ENCODE measurements at regions not wholly inside any gene's neighbourhood (a gene's known extent, or its start where the extent isn't known, plus 50 kb on each side); places are given as distances from the start of the nearest gene placed in this dataset.

- Histone ChIP-seq H2AFZ (ENCODE audit: low read length) (no peak overlapping the region), H3K36me3 (ENCODE audit: insufficient read depth, low read length) (peaks cover 4% of the 10 kb centered on the region; the same call in 1 of the 2 replicates), H4K20me1 (ENCODE audit: insufficient read depth, low read length) (no peaks in the 10 kb centered on the region), H3K9me3 (ENCODE audit: low read length) (no peaks in the 10 kb centered on the region), H3K9me2 (ENCODE audit: insufficient read depth, low read length) (no peaks in the 10 kb centered on the region), H3K79me2 (ENCODE audit: insufficient read depth, low read depth, low read length) (no peaks in the 10 kb centered on the region), H3K4me1 (ENCODE audit: insufficient read depth, low read length, poor library complexity, severe bottlenecking) (peaks cover 9% of the 10 kb centered on the region), H3K27ac (ENCODE audit: low read depth, low read length, poor library complexity, severe bottlenecking) (no peak overlapping the region), H3K4me3 (ENCODE audit: low read depth, low read length, poor library complexity, severe bottlenecking) (no peak overlapping the region), H3K4me2 (ENCODE audit: low read length) (no peak overlapping the region)
- CTCF ChIA-PET (ENCODE audit: unreplicated experiment), result no interaction called here
- intact Hi-C loops (cut with micrococcal nuclease; ENCODE audit: unreplicated experiment), result no loop called here
- DNase-seq (ENCODE audit: low spot score), result no peak
- TF ChIP-seq EZH2phosphoT487 (IDR thresholded peaks at IDR 0.05; ENCODE audit: borderline replicate concordance, low read depth, low read length) (no peak), CTCF (conservative IDR thresholded peaks at IDR 0.05; ENCODE audit: low read length) (no peak)
- BruUV-seq (replicated peaks), result no TSS peak
- POLR2A ChIA-PET, result no interaction called here
Observed at GRCh38 chr2:3112131-3112530, 265.5 kb downstream of the EIPR1 start.

DNA sequence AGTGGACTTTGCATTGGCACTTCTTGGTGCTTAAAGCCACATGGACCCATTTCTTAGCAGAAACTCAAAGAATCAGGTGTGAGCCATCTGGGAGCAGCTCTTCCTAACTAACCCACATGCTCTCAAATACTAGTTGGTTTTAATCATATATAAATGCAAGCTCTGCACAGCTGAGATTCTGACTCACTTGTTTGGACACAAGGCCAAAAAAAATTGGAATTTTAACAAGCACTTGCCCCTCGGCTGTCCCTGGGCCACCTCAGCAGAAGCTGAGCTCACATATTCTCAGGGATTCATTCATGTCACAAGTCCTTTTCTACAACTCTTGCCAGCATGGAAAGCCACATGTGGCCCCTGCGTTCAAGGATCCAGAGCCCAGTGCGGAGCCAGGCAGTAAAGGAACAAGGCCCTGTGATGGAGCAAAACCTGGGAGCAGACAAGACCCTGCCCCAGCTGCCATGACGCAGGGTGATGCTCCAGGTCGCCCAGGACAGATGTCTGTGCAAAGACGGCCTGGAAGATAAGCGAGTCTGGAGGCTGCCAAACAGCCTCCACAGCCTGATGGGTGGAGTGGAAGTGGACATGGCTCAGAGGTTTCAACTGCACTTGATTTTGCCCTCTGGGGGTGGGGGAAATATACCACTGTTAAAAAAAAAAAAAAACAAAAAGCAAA lies 266.5 kb downstream of the EIPR1 start:
- no TSS peak for BruUV-seq (replicated peaks)
- Histone ChIP-seq H3K27ac (ENCODE audit: low read depth, low read length, poor library complexity, severe bottlenecking) (no peak overlapping the region), H3K4me1 (ENCODE audit: insufficient read depth, low read length, poor library complexity, severe bottlenecking) (peaks cover 9% of the 10 kb centered on the region), H3K9me2 (ENCODE audit: insufficient read depth, low read length) (no peaks in the 10 kb centered on the region), H3K79me2 (ENCODE audit: insufficient read depth, low read depth, low read length) (no peaks in the 10 kb centered on the region), H3K4me3 (ENCODE audit: low read depth, low read length, poor library complexity, severe bottlenecking) (no peak overlapping the region), H2AFZ (ENCODE audit: low read length) (no peak overlapping the region), H3K9me3 (ENCODE audit: low read length) (no peaks in the 10 kb centered on the region), H3K36me3 (ENCODE audit: insufficient read depth, low read length) (peaks cover 4% of the 10 kb centered on the region; the same call in 1 of the 2 replicates), H4K20me1 (ENCODE audit: insufficient read depth, low read length) (no peaks in the 10 kb centered on the region), H3K4me2 (ENCODE audit: low read length) (no peak overlapping the region)
- TF ChIP-seq CTCF (conservative IDR thresholded peaks at IDR 0.05; ENCODE audit: low read length), result no peak
- no peak for TF ChIP-seq EZH2phosphoT487 (IDR thresholded peaks at IDR 0.05; ENCODE audit: borderline replicate concordance, low read depth, low read length)
- no peak for DNase-seq (ENCODE audit: low spot score)
- CTCF ChIA-PET (ENCODE audit: unreplicated experiment), result no interaction called here
- POLR2A ChIA-PET, result interaction anchor here (0.6 kb wide), 1 partner anchor 443 kb away, joined by 3 read pairs; no protein-coding TSS in a partner anchor
- intact Hi-C loops (cut with micrococcal nuclease; ENCODE audit: unreplicated experiment), result no loop called here

GRCh38 chr2:3110555-3110954 lies 267.1 kb downstream of the EIPR1 start:
- Histone ChIP-seq H3K4me3 (ENCODE audit: low read depth, low read length, poor library complexity, severe bottlenecking) (no peak overlapping the region), H3K36me3 (ENCODE audit: insufficient read depth, low read length) (peaks cover 4% of the 10 kb centered on the region; the same call in 1 of the 2 replicates), H3K9me2 (ENCODE audit: insufficient read depth, low read length) (no peaks in the 10 kb centered on the region), H4K20me1 (ENCODE audit: insufficient read depth, low read length) (no peaks in the 10 kb centered on the region), H3K27ac (ENCODE audit: low read depth, low read length, poor library complexity, severe bottlenecking) (no peak overlapping the region), H3K4me1 (ENCODE audit: insufficient read depth, low read length, poor library complexity, severe bottlenecking) (peaks cover 9% of the 10 kb centered on the region), H3K79me2 (ENCODE audit: insufficient read depth, low read depth, low read length) (no peaks in the 10 kb centered on the region), H2AFZ (ENCODE audit: low read length) (no peak overlapping the region), H3K4me2 (ENCODE audit: low read length) (no peak overlapping the region), H3K9me3 (ENCODE audit: low read length) (no peaks in the 10 kb centered on the region)
- intact Hi-C loops (cut with micrococcal nuclease; ENCODE audit: unreplicated experiment), result no loop called here
- no peak for DNase-seq (ENCODE audit: low spot score)
- BruUV-seq (replicated peaks), result no TSS peak
- POLR2A ChIA-PET, result no interaction called here
- TF ChIP-seq EZH2phosphoT487 (IDR thresholded peaks at IDR 0.05; ENCODE audit: borderline replicate concordance, low read depth, low read length), result no peak
- no peak for TF ChIP-seq CTCF (conservative IDR thresholded peaks at IDR 0.05; ENCODE audit: low read length)
- CTCF ChIA-PET (ENCODE audit: unreplicated experiment), result no interaction called here
